ENCODE measurements at regions not wholly inside any gene's neighbourhood (a gene's known extent, or its start where the extent isn't known, plus 50 kb on each side); places are given as distances from the start of the nearest gene placed in this dataset.

DNA sequence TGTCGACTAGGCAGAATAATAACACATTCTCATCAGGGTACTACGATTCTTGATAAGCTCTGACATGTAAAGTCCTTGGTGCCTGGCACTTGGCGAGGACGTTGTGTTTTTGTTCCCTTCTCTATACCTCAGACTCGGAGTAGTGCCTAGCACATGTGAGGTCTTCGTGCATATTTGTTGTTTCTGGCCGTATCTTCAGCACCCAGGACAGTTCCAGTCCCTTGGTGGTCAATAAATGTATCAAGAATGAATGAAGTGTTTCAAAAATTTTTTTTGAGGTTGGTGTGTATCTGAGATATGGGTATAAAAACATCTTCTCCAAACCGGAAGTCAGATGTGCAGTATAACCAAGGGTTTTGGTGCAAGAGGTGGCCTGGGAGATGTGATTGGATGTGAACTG lies 198.2 kb downstream of the AACS start:
- Mint-ChIP-seq H3K4me1 (ENCODE audit: unreplicated experiment) (no peaks in the 10 kb centered on the region), H3K4me3 (ENCODE audit: unreplicated experiment) (no peak overlapping the region), H3K36me3 (ENCODE audit: unreplicated experiment) (no peaks in the 10 kb centered on the region), H3K27ac (ENCODE audit: unreplicated experiment) (no peak overlapping the region), H3K27me3 (ENCODE audit: unreplicated experiment) (no peaks in the 10 kb centered on the region), H3K9me3 (ENCODE audit: unreplicated experiment) (no peaks in the 10 kb centered on the region)
- TF ChIP-seq, protein P1, sequence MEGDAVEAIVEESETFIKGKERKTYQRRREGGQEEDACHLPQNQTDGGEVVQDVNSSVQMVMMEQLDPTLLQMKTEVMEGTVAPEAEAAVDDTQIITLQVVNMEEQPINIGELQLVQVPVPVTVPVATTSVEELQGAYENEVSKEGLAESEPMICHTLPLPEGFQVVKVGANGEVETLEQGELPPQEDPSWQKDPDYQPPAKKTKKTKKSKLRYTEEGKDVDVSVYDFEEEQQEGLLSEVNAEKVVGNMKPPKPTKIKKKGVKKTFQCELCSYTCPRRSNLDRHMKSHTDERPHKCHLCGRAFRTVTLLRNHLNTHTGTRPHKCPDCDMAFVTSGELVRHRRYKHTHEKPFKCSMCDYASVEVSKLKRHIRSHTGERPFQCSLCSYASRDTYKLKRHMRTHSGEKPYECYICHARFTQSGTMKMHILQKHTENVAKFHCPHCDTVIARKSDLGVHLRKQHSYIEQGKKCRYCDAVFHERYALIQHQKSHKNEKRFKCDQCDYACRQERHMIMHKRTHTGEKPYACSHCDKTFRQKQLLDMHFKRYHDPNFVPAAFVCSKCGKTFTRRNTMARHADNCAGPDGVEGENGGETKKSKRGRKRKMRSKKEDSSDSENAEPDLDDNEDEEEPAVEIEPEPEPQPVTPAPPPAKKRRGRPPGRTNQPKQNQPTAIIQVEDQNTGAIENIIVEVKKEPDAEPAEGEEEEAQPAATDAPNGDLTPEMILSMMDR (IDR thresholded peaks at IDR 0.05): no peak
- no peak for DNase-seq (ENCODE audit: extremely low spot score, unreplicated experiment)

- Mint-ChIP-seq H3K27me3 (ENCODE audit: unreplicated experiment) (no peaks in the 10 kb centered on the region), H3K4me3 (ENCODE audit: unreplicated experiment) (no peak overlapping the region), H3K36me3 (ENCODE audit: unreplicated experiment) (no peaks in the 10 kb centered on the region), H3K9me3 (ENCODE audit: unreplicated experiment) (no peaks in the 10 kb centered on the region), H3K4me1 (ENCODE audit: unreplicated experiment) (no peaks in the 10 kb centered on the region), H3K27ac (ENCODE audit: unreplicated experiment) (no peak overlapping the region)
- DNase-seq (ENCODE audit: extremely low spot score, unreplicated experiment): no peak
- TF ChIP-seq, protein P1 (IDR thresholded peaks at IDR 0.05): no peak
These were observed 201.9 kb downstream of the AACS start for GRCh38 chr12:125267114-125267513.

GRCh38 chr12:125269276-125269675 lies 204.0 kb downstream of the AACS start:
- Mint-ChIP-seq H3K36me3 (ENCODE audit: unreplicated experiment) (no peaks in the 10 kb centered on the region), H3K9me3 (ENCODE audit: unreplicated experiment) (no peaks in the 10 kb centered on the region), H3K4me1 (ENCODE audit: unreplicated experiment) (no peaks in the 10 kb centered on the region), H3K4me3 (ENCODE audit: unreplicated experiment) (no peak overlapping the region), H3K27me3 (ENCODE audit: unreplicated experiment) (no peaks in the 10 kb centered on the region), H3K27ac (ENCODE audit: unreplicated experiment) (no peak overlapping the region)
- DNase-seq (ENCODE audit: extremely low spot score, unreplicated experiment): no peak
- TF ChIP-seq, protein P1 (IDR thresholded peaks at IDR 0.05): no peak

GRCh38 chr12:125271892-125272291 lies 206.7 kb downstream of the AACS start:
- Mint-ChIP-seq H3K36me3 (ENCODE audit: unreplicated experiment) (no peaks in the 10 kb centered on the region), H3K4me1 (ENCODE audit: unreplicated experiment) (no peaks in the 10 kb centered on the region), H3K4me3 (ENCODE audit: unreplicated experiment) (no peak overlapping the region), H3K27ac (ENCODE audit: unreplicated experiment) (no peak overlapping the region), H3K9me3 (ENCODE audit: unreplicated experiment) (no peaks in the 10 kb centered on the region), H3K27me3 (ENCODE audit: unreplicated experiment) (no peaks in the 10 kb centered on the region)
- no peak for DNase-seq (ENCODE audit: extremely low spot score, unreplicated experiment)
- TF ChIP-seq, protein P1 (IDR thresholded peaks at IDR 0.05): no peak

- no peaks in the 10 kb centered on the region for H3K4me1 Mint-ChIP-seq (ENCODE audit: unreplicated experiment)
- no peak overlapping the region for H3K4me3 Mint-ChIP-seq (ENCODE audit: unreplicated experiment)
- H3K9me3 Mint-ChIP-seq (ENCODE audit: unreplicated experiment): no peaks in the 10 kb centered on the region
- no peaks in the 10 kb centered on the region for H3K27me3 Mint-ChIP-seq (ENCODE audit: unreplicated experiment)
- H3K27ac Mint-ChIP-seq (ENCODE audit: unreplicated experiment): no peak overlapping the region
- no peaks in the 10 kb centered on the region for H3K36me3 Mint-ChIP-seq (ENCODE audit: unreplicated experiment)
- TF ChIP-seq, protein P1 (IDR thresholded peaks at IDR 0.05): no peak
- DNase-seq (ENCODE audit: extremely low spot score, unreplicated experiment): no peak
These were observed 207.2 kb downstream of the AACS start for GRCh38 chr12:125272383-125272933.

Data from osteocyte (in vitro differentiated cells).